ENCODE measurements at regions not wholly inside any gene's neighbourhood (a gene's known extent, or its start where the extent isn't known, plus 50 kb on each side); places are given as distances from the start of the nearest gene placed in this dataset.
A peak's percentile ranks its signal among the peaks of the same experiment; 100 is the strongest.
"Not testable (repeated sequence)": the region's sequence is repeated elsewhere in the genome, so short reads cannot be mapped to it uniquely, and the experiment has no call there.

- no peak for DNase-seq (ENCODE audit: low read depth in 1 of 2, low spot score in 1 of 2)
- TF ChIP-seq JUND (IDR thresholded peaks at IDR 0.05; ENCODE audit: low read depth): no peak
- in situ Hi-C loops (cut with HindIII; ENCODE audit: low pct_unique_long_range_greater_than_20kb, low sequenced_read_pairs): no loop called here
These were observed 158.3 kb upstream of the GALNT2 start for GRCh38 chr1:229908689-229909088.

GRCh38 chr1:229913489-229913888, 153.5 kb upstream of the GALNT2 start:
- DNase-seq (ENCODE audit: low read depth in 1 of 2, low spot score in 1 of 2): no peak
- TF ChIP-seq JUND (IDR thresholded peaks at IDR 0.05; ENCODE audit: low read depth): no peak
- in situ Hi-C loops (cut with HindIII; ENCODE audit: low pct_unique_long_range_greater_than_20kb, low sequenced_read_pairs): no loop called here

GRCh38 chr1:229919488-229919887, 147.6 kb upstream of the GALNT2 start:
- DNase-seq (ENCODE audit: low read depth in 1 of 2, low spot score in 1 of 2); in situ Hi-C loops (cut with HindIII; ENCODE audit: low pct_unique_long_range_greater_than_20kb, low sequenced_read_pairs): not testable (repeated sequence)

- TF ChIP-seq JUND (IDR thresholded peaks at IDR 0.05; ENCODE audit: low read depth): no peak
- in situ Hi-C loops (cut with HindIII; ENCODE audit: low pct_unique_long_range_greater_than_20kb, low sequenced_read_pairs): no loop called here
These were observed 146.4 kb upstream of the GALNT2 start for GRCh38 chr1:229920683-229921082.

GRCh38 chr1:229922249-229922648, 144.8 kb upstream of the GALNT2 start:
- no peak for TF ChIP-seq JUND (IDR thresholded peaks at IDR 0.05; ENCODE audit: low read depth)
- DNase-seq (ENCODE audit: low read depth in 1 of 2, low spot score in 1 of 2): no peak
- in situ Hi-C loops (cut with HindIII; ENCODE audit: low pct_unique_long_range_greater_than_20kb, low sequenced_read_pairs): no loop called here

More at GRCh38 chr1:229920683-229921082, 146.4 kb upstream of the GALNT2 start:
- no peak for DNase-seq (ENCODE audit: low read depth in 1 of 2, low spot score in 1 of 2)

- in situ Hi-C loops (cut with HindIII; ENCODE audit: low pct_unique_long_range_greater_than_20kb, low sequenced_read_pairs): no loop called here
- TF ChIP-seq JUND (IDR thresholded peaks at IDR 0.05; ENCODE audit: low read depth): no peak
- DNase-seq (ENCODE audit: low read depth in 1 of 2, low spot score in 1 of 2): no peak
These were observed 142.4 kb upstream of the GALNT2 start for GRCh38 chr1:229924639-229925038.

- in situ Hi-C loops (cut with HindIII; ENCODE audit: low pct_unique_long_range_greater_than_20kb, low sequenced_read_pairs): no loop called here
- peak in 1 of 2 experiments; percentile 20 for DNase-seq (ENCODE audit: low read depth in 1 of 2, low spot score in 1 of 2)
- no peak for TF ChIP-seq JUND (IDR thresholded peaks at IDR 0.05; ENCODE audit: low read depth)
These were observed 138.3 kb upstream of the GALNT2 start for GRCh38 chr1:229928767-229929166.

GRCh38 chr1:229931751-229932150, 135.3 kb upstream of the GALNT2 start:
- DNase-seq (ENCODE audit: low read depth in 1 of 2, low spot score in 1 of 2); in situ Hi-C loops (cut with HindIII; ENCODE audit: low pct_unique_long_range_greater_than_20kb, low sequenced_read_pairs): not testable (repeated sequence)

- in situ Hi-C loops (cut with HindIII; ENCODE audit: low pct_unique_long_range_greater_than_20kb, low sequenced_read_pairs): not testable (repeated sequence)
These were observed 131.9 kb upstream of the GALNT2 start for GRCh38 chr1:229935157-229935556.

GRCh38 chr1:229938551-229938950, 128.5 kb upstream of the GALNT2 start:
- DNase-seq (ENCODE audit: low read depth in 1 of 2, low spot score in 1 of 2): no peak
- in situ Hi-C loops (cut with HindIII; ENCODE audit: low pct_unique_long_range_greater_than_20kb, low sequenced_read_pairs): no loop called here
- TF ChIP-seq JUND (IDR thresholded peaks at IDR 0.05; ENCODE audit: low read depth): no peak

More at GRCh38 chr1:229935157-229935556, 131.9 kb upstream of the GALNT2 start:
- not testable (repeated sequence) for DNase-seq (ENCODE audit: low read depth in 1 of 2, low spot score in 1 of 2)

- DNase-seq (ENCODE audit: low read depth in 1 of 2, low spot score in 1 of 2): no peak
- TF ChIP-seq JUND (IDR thresholded peaks at IDR 0.05; ENCODE audit: low read depth): no peak
- in situ Hi-C loops (cut with HindIII; ENCODE audit: low pct_unique_long_range_greater_than_20kb, low sequenced_read_pairs): no loop called here
These were observed 126.4 kb upstream of the GALNT2 start for GRCh38 chr1:229940684-229941083.

- TF ChIP-seq JUND (IDR thresholded peaks at IDR 0.05; ENCODE audit: low read depth): no peak
- in situ Hi-C loops (cut with HindIII; ENCODE audit: low pct_unique_long_range_greater_than_20kb, low sequenced_read_pairs): no loop called here
- no peak for DNase-seq (ENCODE audit: low read depth in 1 of 2, low spot score in 1 of 2)
These were observed 125.9 kb upstream of the GALNT2 start for GRCh38 chr1:229941160-229941559.

GRCh38 chr1:229941831-229942230, 125.2 kb upstream of the GALNT2 start:
- DNase-seq (ENCODE audit: low read depth in 1 of 2, low spot score in 1 of 2): no peak
- in situ Hi-C loops (cut with HindIII; ENCODE audit: low pct_unique_long_range_greater_than_20kb, low sequenced_read_pairs): no loop called here
- no peak for TF ChIP-seq JUND (IDR thresholded peaks at IDR 0.05; ENCODE audit: low read depth)

- in situ Hi-C loops (cut with HindIII; ENCODE audit: low pct_unique_long_range_greater_than_20kb, low sequenced_read_pairs): no loop called here
- no peak for DNase-seq (ENCODE audit: low read depth in 1 of 2, low spot score in 1 of 2)
- TF ChIP-seq JUND (IDR thresholded peaks at IDR 0.05; ENCODE audit: low read depth): no peak
These were observed 124.5 kb upstream of the GALNT2 start for GRCh38 chr1:229942501-229942900.
